Liver (tissue), 8 donors: ENCODE measurements at regions not wholly inside any gene's neighbourhood (a gene's known extent, or its start where the extent isn't known, plus 50 kb on each side); places are given as distances from the start of the nearest gene placed in this dataset.

Source experiments
- DNase-seq: peaks from one replicate; pipeline ENCODE4 v3.0.0-alpha.2; 2017; ENCODE audit warnings: low spot score
- H3K27ac ChIP-seq, 2 donors: one replicate each; pipeline ENCODE4 v1.7.0; 2013; ENCODE audit warnings: inconsistent platforms in 2 of 2, low read length in 2 of 2, control low read depth in 1 of 2, low read depth in 1 of 2, mild to moderate bottlenecking in 1 of 2
- H3K27me3 ChIP-seq, 4 donors: one replicate each; pipeline versions ENCODE4 v1.6.1 to v1.7.0; 2013; ENCODE audit warnings: low read length in 3 of 4, inconsistent platforms in 1 of 4, mild to moderate bottlenecking in 1 of 4, moderate library complexity in 1 of 4; ENCODE audit not compliant: control insufficient read depth in 4 of 4, insufficient read depth in 4 of 4
- H3K36me3 ChIP-seq, 4 donors: one replicate each; pipeline versions ENCODE4 v1.6.1 to v1.7.0; 2013; ENCODE audit warnings: low read length in 3 of 4, mild to moderate bottlenecking in 3 of 4, low read depth in 1 of 4, moderate library complexity in 1 of 4; ENCODE audit not compliant: control insufficient read depth in 4 of 4, insufficient read depth in 3 of 4
- H3K4me1 ChIP-seq, 4 donors: one replicate each; pipeline versions ENCODE4 v1.6.1 to v1.7.0; 2013; ENCODE audit warnings: low read length in 3 of 4, mild to moderate bottlenecking in 3 of 4, moderate library complexity in 1 of 4; ENCODE audit not compliant: control insufficient read depth in 4 of 4, insufficient read depth in 4 of 4
- H3K4me3 ChIP-seq, 3 donors: one replicate each; pipeline versions ENCODE4 v1.6.1 to v1.7.0; 2013; ENCODE audit warnings: low read length in 3 of 3, control low read depth in 1 of 3, low read depth in 1 of 3, mild to moderate bottlenecking in 1 of 3
- H3K9ac ChIP-seq, 2 donors: one replicate each; pipeline ENCODE4 v1.7.0; 2013; ENCODE audit warnings: low read length in 2 of 2, mild to moderate bottlenecking in 2 of 2, moderate library complexity in 2 of 2, control low read depth in 1 of 2, low read depth in 1 of 2
- H3K9me3 ChIP-seq, 4 donors: one replicate each; pipeline versions ENCODE4 v1.6.1 to v1.7.0; 2013; ENCODE audit warnings: low read length in 3 of 4; ENCODE audit not compliant: control insufficient read depth in 4 of 4
- ATF3 ChIP-seq: IDR thresholded peaks from 2 replicates; pipeline ENCODE4 v1.6.1; 2016; ENCODE audit warnings: antibody characterized with exemption
- CTCF ChIP-seq: fragments of 150-350 bp; IDR thresholded peaks from 2 replicates; pipeline ENCODE4 v1.5.1; 2017; ENCODE audit warnings: improper control_type of control experiment, low read depth, low read length; ENCODE audit not compliant: missing input control
- EGR1 ChIP-seq, 2 donors: IDR thresholded peaks; 2 replicates each; pipeline ENCODE4 v1.6.1; 2016 to 2018; ENCODE audit warnings: antibody characterized with exemption in 2 of 2, low read depth in 2 of 2
- FOXA1 ChIP-seq: IDR thresholded peaks from 2 replicates; pipeline ENCODE4 v1.6.1; 2016; ENCODE audit warnings: antibody characterized with exemption
- FOXA2 ChIP-seq: IDR thresholded peaks from 2 replicates; pipeline ENCODE4 v1.6.1; 2016; ENCODE audit warnings: antibody characterized with exemption
- GABPA ChIP-seq, 2 donors: IDR thresholded peaks in 1 of 2; conservative IDR thresholded peaks in 1 of 2; 2 replicates each; pipeline ENCODE4 v1.6.1; 2016; ENCODE audit warnings: antibody characterized with exemption in 2 of 2, mild to moderate bottlenecking in 1 of 2, moderate library complexity in 1 of 2
- HNF4A ChIP-seq, 2 donors: conservative IDR thresholded peaks; 2 replicates each; pipeline ENCODE4 v1.6.1; 2016; ENCODE audit warnings: antibody characterized with exemption in 2 of 2, mild to moderate bottlenecking in 2 of 2
- HNF4G ChIP-seq: IDR thresholded peaks from 2 replicates; pipeline ENCODE4 v1.6.1; 2016; ENCODE audit warnings: antibody characterized with exemption
- JUND ChIP-seq, 2 donors: IDR thresholded peaks; 2 replicates each; pipeline ENCODE4 v1.6.1; 2016; ENCODE audit warnings: antibody characterized with exemption in 2 of 2
- MAX ChIP-seq: IDR thresholded peaks from 2 replicates; pipeline ENCODE4 v1.6.1; 2016; ENCODE audit warnings: antibody characterized with exemption
- NR2F2 ChIP-seq: IDR thresholded peaks from 2 replicates; pipeline ENCODE4 v1.6.1; 2016; ENCODE audit warnings: antibody characterized with exemption
- RAD21 ChIP-seq, 2 donors: IDR thresholded peaks; 2 replicates each; pipeline ENCODE4 v1.6.1; 2016; ENCODE audit warnings: antibody characterized with exemption in 2 of 2, mild to moderate bottlenecking in 2 of 2
- REST ChIP-seq: IDR thresholded peaks from 2 replicates; pipeline ENCODE4 v1.6.1; 2016; ENCODE audit warnings: antibody characterized with exemption, mild to moderate bottlenecking
- RXRA ChIP-seq, 2 donors: IDR thresholded peaks; 2 replicates each; pipeline ENCODE4 v1.6.1; 2017 to 2018; ENCODE audit warnings: antibody characterized with exemption in 2 of 2, mild to moderate bottlenecking in 1 of 2
- SP1 ChIP-seq: IDR thresholded peaks from 2 replicates; pipeline ENCODE4 v1.6.1; 2018; ENCODE audit warnings: antibody characterized with exemption, mild to moderate bottlenecking
- TAF1 ChIP-seq: conservative IDR thresholded peaks from 2 replicates; pipeline ENCODE4 v1.6.1; 2016; ENCODE audit warnings: antibody characterized with exemption, mild to moderate bottlenecking
- YY1 ChIP-seq: IDR thresholded peaks from 2 replicates; pipeline ENCODE4 v1.6.1; 2016; ENCODE audit warnings: antibody characterized with exemption, mild to moderate bottlenecking
- ZBTB33 ChIP-seq: IDR thresholded peaks from 2 replicates; pipeline ENCODE4 v1.6.1; 2016; ENCODE audit warnings: antibody characterized with exemption
- whole genome bisulfite sequencing: extraction: QIAGEN DNeasy Blood & Tissue Kit; methylation state at CpG from one replicate; pipeline ENCODE4 v1.1.7; 2013; 5-methylcytosine and 5-hydroxymethylcytosine counted together
- donor health status: healthy.
- donor health status: healthy.
- donor health status: healthy.
- donor health status: healthy.
- donor health status: healthy.

- no peaks in the 10 kb centered on the region for H3K27me3 ChIP-seq
- no peak overlapping the region for H3K9ac ChIP-seq
- no peak overlapping the region for H3K27ac ChIP-seq
- peaks cover 3 to 9% (median 5%) of the 10 kb centered on the region in 4 donors for H3K4me1 ChIP-seq
- DNase-seq, result no peak
- H3K9me3 ChIP-seq, result no peaks in the 10 kb centered on the region
- 96% methylated on average over 1 of the region's 1 CpG for WGBS
- no peak for TF ChIP-seq FOXA2
- no peak for TF ChIP-seq REST
- TF ChIP-seq ATF3, result no peak
- no peak for TF ChIP-seq RXRA (IDR thresholded peaks at IDR 0.05)
- no peak for TF ChIP-seq JUND (IDR thresholded peaks at IDR 0.05)
- TF ChIP-seq ZBTB33, result no peak
- no peak for TF ChIP-seq EGR1 (IDR thresholded peaks at IDR 0.05; ENCODE audit: low read depth in 2 of 2)
- TF ChIP-seq HNF4A (conservative IDR thresholded peaks at IDR 0.05), result no peak
- TF ChIP-seq FOXA1, result no peak
- no peak for TF ChIP-seq GABPA (IDR thresholded peaks at IDR 0.05 in 1 of 2, conservative IDR thresholded peaks at IDR 0.05 in 1 of 2)
- no peak for TF ChIP-seq NR2F2
- TF ChIP-seq MAX, result no peak
- no peak for TF ChIP-seq CTCF
- no peak for TF ChIP-seq YY1
- TF ChIP-seq HNF4G, result no peak
- no peak for TF ChIP-seq TAF1
- no peak for TF ChIP-seq RAD21 (IDR thresholded peaks at IDR 0.05)
- no peak for TF ChIP-seq SP1
- H3K36me3 ChIP-seq, result no peaks in the 10 kb centered on the region
- H3K4me3 ChIP-seq, result no peak overlapping the region
These were observed 131.5 kb upstream of the MAN1A1 start for GRCh38 chr6:119480961-119481497.
